ENCODE measurements at regions not wholly inside any gene's neighbourhood (a gene's known extent, or its start where the extent isn't known, plus 50 kb on each side); places are given as distances from the start of the nearest gene placed in this dataset.

DNA sequence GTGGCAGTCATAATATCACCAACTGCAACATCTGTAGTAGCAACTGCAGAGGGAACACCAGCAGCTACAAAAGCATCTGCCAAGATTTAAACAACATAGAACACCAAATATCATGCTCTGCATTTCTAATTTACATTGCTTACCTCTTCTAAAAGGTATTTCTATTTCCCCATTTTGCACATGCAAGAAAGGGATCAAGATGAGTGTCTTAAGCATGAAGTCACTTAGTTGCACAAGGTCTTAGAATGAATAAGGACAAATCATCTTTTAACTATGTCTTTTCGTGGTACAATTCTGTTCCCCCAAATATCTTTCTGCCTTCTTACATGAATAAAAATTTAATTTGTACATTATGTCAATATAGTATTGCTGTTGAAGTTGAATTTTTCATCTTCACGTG lies 1746.4 kb downstream of the EFNA5 start:
- Histone ChIP-seq H3K4me3 (no peak overlapping the region), H3K36me3 (no peaks in the 10 kb centered on the region), H3K27ac (no peak overlapping the region), H3K4me1 (no peaks in the 10 kb centered on the region), H3K27me3 (no peaks in the 10 kb centered on the region), H3K9me3 (no peaks in the 10 kb centered on the region)
- WGBS, 4 donors, result 69 to 74% (median 72%) methylated on average over 2 of the region's 2 CpGs
- ATAC-seq, result no peak
- intact Hi-C loops (cut with DNase I), result no loop called here
- DNase-seq, result no peak
- TF ChIP-seq CTCF (IDR thresholded peaks at IDR 0.05) (no peak), POLR2A (IDR thresholded peaks at IDR 0.05) (no peak)

GRCh38 chr5:105922574-105922973 lies 1748.2 kb downstream of the EFNA5 start:
- ATAC-seq, result no peak
- H3K9me3 ChIP-seq, result no peaks in the 10 kb centered on the region
- intact Hi-C loops (cut with DNase I), result no loop called here
- H3K36me3 ChIP-seq, result no peaks in the 10 kb centered on the region
- no peak for DNase-seq
- no peak for TF ChIP-seq POLR2A (IDR thresholded peaks at IDR 0.05)
- H3K27ac ChIP-seq, result no peak overlapping the region
- WGBS, 4 donors, result 77 to 82% (median 79%) methylated on average over 1 of the region's 1 CpG
- H3K27me3 ChIP-seq, result no peaks in the 10 kb centered on the region
- H3K4me1 ChIP-seq, result no peaks in the 10 kb centered on the region
- no peak overlapping the region for H3K4me3 ChIP-seq

DNA sequence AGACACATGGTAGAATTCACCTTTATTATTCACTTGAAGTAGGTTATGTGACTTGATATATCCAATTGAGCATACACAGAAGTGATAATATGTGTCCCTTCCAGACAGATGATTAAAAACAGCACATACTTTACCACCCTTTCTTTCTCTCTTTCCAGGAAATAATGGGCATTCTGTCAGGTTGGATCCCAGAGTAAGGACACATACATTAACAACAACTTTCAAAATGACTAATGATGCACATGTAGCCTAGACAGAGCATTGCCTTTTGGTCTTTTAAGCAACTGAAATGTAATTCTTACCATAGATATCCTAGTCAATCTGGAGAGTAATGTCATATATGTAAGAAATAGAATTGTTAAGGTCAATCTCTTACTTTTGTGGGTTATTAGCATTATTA lies 1748.7 kb downstream of the EFNA5 start:
- Histone ChIP-seq H3K9me3 (no peaks in the 10 kb centered on the region), H3K4me3 (no peak overlapping the region), H3K27ac (no peak overlapping the region), H3K27me3 (no peaks in the 10 kb centered on the region), H3K36me3 (no peaks in the 10 kb centered on the region), H3K4me1 (no peaks in the 10 kb centered on the region)
- no peak for ATAC-seq
- no peak for DNase-seq
- TF ChIP-seq CTCF (IDR thresholded peaks at IDR 0.05) (no peak), POLR2A (IDR thresholded peaks at IDR 0.05) (no peak)
- intact Hi-C loops (cut with DNase I), result no loop called here

- no peaks in the 10 kb centered on the region for H3K9me3 ChIP-seq
- no peak for TF ChIP-seq CTCF (IDR thresholded peaks at IDR 0.05)
- no peak for TF ChIP-seq POLR2A (IDR thresholded peaks at IDR 0.05)
- H3K4me3 ChIP-seq, result no peak overlapping the region
- 30 to 49% (median 36%) methylated on average over 1 of the region's 1 CpG for WGBS, 4 donors
- intact Hi-C loops (cut with DNase I), result no loop called here
- no peaks in the 10 kb centered on the region for H3K36me3 ChIP-seq
- no peaks in the 10 kb centered on the region for H3K4me1 ChIP-seq
- ATAC-seq, result no peak
- H3K27me3 ChIP-seq, result no peaks in the 10 kb centered on the region
- DNase-seq, result no peak
- H3K27ac ChIP-seq, result no peak overlapping the region
Observed at GRCh38 chr5:105917189-105917588, 1753.5 kb downstream of the EFNA5 start.

DNA sequence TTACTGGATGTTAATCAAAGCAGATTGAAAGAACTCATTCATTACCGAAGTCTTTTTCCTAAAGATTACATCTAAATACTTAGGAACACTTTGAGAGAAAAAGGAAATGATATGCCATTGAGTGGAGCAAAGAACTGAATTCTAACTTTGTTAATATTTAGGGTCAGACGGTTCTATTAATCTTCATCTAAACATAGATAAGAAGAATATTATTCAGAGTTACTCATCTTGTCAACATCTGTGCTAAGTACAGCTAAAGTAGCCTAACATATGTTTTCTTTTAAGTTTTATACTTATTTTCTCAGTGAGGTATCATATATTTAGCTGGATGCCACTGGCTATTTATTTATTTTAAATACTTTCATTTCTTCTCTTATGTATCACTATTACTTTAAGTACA lies 1763.7 kb downstream of the EFNA5 start:
- Histone ChIP-seq H3K27ac (no peak overlapping the region), H3K4me3 (no peak overlapping the region), H3K4me1 (no peaks in the 10 kb centered on the region), H3K27me3 (no peaks in the 10 kb centered on the region), H3K9me3 (no peaks in the 10 kb centered on the region), H3K36me3 (no peaks in the 10 kb centered on the region)
- no peak for TF ChIP-seq CTCF (IDR thresholded peaks at IDR 0.05)
- TF ChIP-seq POLR2A (IDR thresholded peaks at IDR 0.05), result no peak
- no peak for ATAC-seq
- intact Hi-C loops (cut with DNase I), result no loop called here
- DNase-seq, result no peak
- WGBS, 4 donors, result 58 to 71% (median 62%) methylated on average over 2 of the region's 2 CpGs
